Peyer's patch (tissue), 4 donors: ENCODE measurements at regions not wholly inside any gene's neighbourhood (a gene's known extent, or its start where the extent isn't known, plus 50 kb on each side); places are given as distances from the start of the nearest gene placed in this dataset.

ENCODE experiments used
- CTCF ChIP-seq, 6 experiments: fragments of 450-650 bp in 4 of 6; fragments of 200-600 bp in 2 of 6; sonication (generic) in 1 of 6; IDR thresholded peaks; one replicate each; pipeline ENCODE4 v1.5.1; 2017 to 2019; ENCODE audit warnings: antibody characterized with exemption in 6 of 6, mild to moderate bottlenecking in 3 of 6, moderate library complexity in 1 of 6
- POLR2A ChIP-seq, 2 donors: fragments of 450-650 bp; IDR thresholded peaks; one replicate each; pipeline ENCODE4 v1.5.1; 2017; ENCODE audit warnings: antibody characterized with exemption in 2 of 2, mild to moderate bottlenecking in 2 of 2, moderate library complexity in 2 of 2

GRCh38 chr3:126266291-126266840 is 86.0 kb upstream of the ALDH1L1 start:
- TF ChIP-seq CTCF (IDR thresholded peaks at IDR 0.05) (no peak), POLR2A (IDR thresholded peaks at IDR 0.05) (no peak)
